Neutrophil (primary cell): ENCODE measurements at regions not wholly inside any gene's neighbourhood (a gene's known extent, or its start where the extent isn't known, plus 50 kb on each side); places are given as distances from the start of the nearest gene placed in this dataset.
"Not testable (repeated sequence)": the region's sequence is repeated elsewhere in the genome, so short reads cannot be mapped to it uniquely, and the experiment has no call there.

Experiments
- H3K27ac ChIP-seq: fragments of 200-600 bp; sonication (generic); 2 replicates; pipeline ENCODE4 v1.5.1; 2016; ENCODE audit warnings: mild to moderate bottlenecking, moderate library complexity
- H3K27me3 ChIP-seq: fragments of 200-600 bp; sonication (generic); 2 replicates; pipeline ENCODE4 v1.6.0; 2016; ENCODE audit warnings: mild to moderate bottlenecking
- H3K36me3 ChIP-seq: fragments of 200-600 bp; sonication (generic); 2 replicates; pipeline ENCODE4 v1.5.1; 2017
- H3K4me1 ChIP-seq, 2 experiments: fragments of 200-600 bp in 1 of 2; sonication (generic) in 1 of 2; 1 replicate in 1 of 2; 2 replicates in 1 of 2; pipeline versions ENCODE4 v1.5.1 to v1.6.1; 2013 to 2016; ENCODE audit warnings: low read depth in 1 of 2, low read length in 1 of 2, mild to moderate bottlenecking in 1 of 2, moderate library complexity in 1 of 2; ENCODE audit not compliant: control insufficient read depth in 1 of 2, insufficient read depth in 1 of 2
- H3K4me3 ChIP-seq, 2 experiments: fragments of 200-600 bp in 1 of 2; sonication (generic) in 1 of 2; 1 replicate in 1 of 2; 2 replicates in 1 of 2; pipeline ENCODE4 v1.5.1; 2013 to 2016; ENCODE audit warnings: low read depth in 1 of 2, low read length in 1 of 2, mild to moderate bottlenecking in 1 of 2, moderate library complexity in 1 of 2
- H3K9me3 ChIP-seq: fragments of 200-600 bp; sonication (generic); 2 replicates; pipeline ENCODE4 v1.5.1; 2016
- CTCF ChIP-seq: fragments of 200-600 bp; sonication (generic); IDR thresholded peaks from 2 replicates; pipeline ENCODE4 v1.5.1; 2016; ENCODE audit warnings: antibody characterized with exemption

GRCh38 chr12:89774645-89775044 lies 66.0 kb upstream of the ATP2B1 start:
- no peak for TF ChIP-seq CTCF
- Histone ChIP-seq H3K4me3 (no peak overlapping the region), H3K27ac (no peak overlapping the region)

GRCh38 chr12:89770391-89770790 lies 61.8 kb upstream of the ATP2B1 start:
- TF ChIP-seq CTCF, result no peak
- H3K4me1 ChIP-seq, result no peaks in the 10 kb centered on the region
- no peak overlapping the region for H3K4me3 ChIP-seq
- H3K9me3 ChIP-seq, result no peaks in the 10 kb centered on the region
- H3K27ac ChIP-seq, result no peak overlapping the region
- H3K36me3 ChIP-seq, result no peaks in the 10 kb centered on the region
- no peaks in the 10 kb centered on the region for H3K27me3 ChIP-seq

More at GRCh38 chr12:89774645-89775044, 66.0 kb upstream of the ATP2B1 start:
- H3K9me3 ChIP-seq, result no peaks in the 10 kb centered on the region
- peaks cover 0 to 2% of the 10 kb centered on the region in 2 experiments for H3K4me1 ChIP-seq
- H3K27me3 ChIP-seq, result no peaks in the 10 kb centered on the region
- H3K36me3 ChIP-seq, result no peaks in the 10 kb centered on the region

GRCh38 chr12:89769483-89769818 lies 60.8 kb upstream of the ATP2B1 start:
- H3K27ac ChIP-seq, result no peak overlapping the region

GRCh38 chr12:89768586-89769482 lies 60.2 kb upstream of the ATP2B1 start:
- H3K27me3 ChIP-seq, result no peaks in the 10 kb centered on the region
- no peak overlapping the region for H3K4me3 ChIP-seq
- no peaks in the 10 kb centered on the region for H3K4me1 ChIP-seq
- no peak for TF ChIP-seq CTCF
- no peak overlapping the region for H3K27ac ChIP-seq
- H3K36me3 ChIP-seq, result no peaks in the 10 kb centered on the region
- H3K9me3 ChIP-seq, result no peaks in the 10 kb centered on the region

More at GRCh38 chr12:89769483-89769818, 60.8 kb upstream of the ATP2B1 start:
- Histone ChIP-seq H3K36me3 (no peaks in the 10 kb centered on the region), H3K27me3 (no peaks in the 10 kb centered on the region), H3K4me1 (no peaks in the 10 kb centered on the region), H3K4me3 (no peak overlapping the region), H3K9me3 (no peaks in the 10 kb centered on the region)
- no peak for TF ChIP-seq CTCF

- Histone ChIP-seq H3K4me1 (peaks cover 3 to 5% of the 10 kb centered on the region in 2 experiments), H3K27me3 (no peaks in the 10 kb centered on the region), H3K9me3 (no peaks in the 10 kb centered on the region), H3K36me3 (no peaks in the 10 kb centered on the region), H3K4me3 (no peak overlapping the region), H3K27ac (no peak overlapping the region)
- TF ChIP-seq CTCF, result no peak
These were observed 57.6 kb upstream of the ATP2B1 start for GRCh38 chr12:89765959-89766824.

- H3K9me3 ChIP-seq, H3K36me3 ChIP-seq, H3K27me3 ChIP-seq, H3K4me1 ChIP-seq, H3K4me3 ChIP-seq, H3K27ac ChIP-seq: not testable (repeated sequence)
These were observed 55.5 kb upstream of the ATP2B1 start for GRCh38 chr12:89764164-89764563.
